ENCODE measurements at regions not wholly inside any gene's neighbourhood (a gene's known extent, or its start where the extent isn't known, plus 50 kb on each side); places are given as distances from the start of the nearest gene placed in this dataset.

- Histone ChIP-seq H3K27ac (replicated peaks in 1 of 4) (no peak overlapping the region), H3K27me3 (peaks cover 0 to 33% (median 0%) of the 10 kb centered on the region in 4 donors), H3K36me3 (no peaks in the 10 kb centered on the region), H3K4me3 (no peak overlapping the region), H3K4me1 (no peaks in the 10 kb centered on the region), H3K9me3 (no peaks in the 10 kb centered on the region)
- DNase-seq (ENCODE audit: extremely low spot score) = no peak
- WGBS = 85% methylated on average over 4 of the region's 4 CpGs
- intact Hi-C loops (cut with DNase I) = no loop called here
- no peak for TF ChIP-seq EP300 (IDR thresholded peaks at IDR 0.05)
- TF ChIP-seq CTCF (IDR thresholded peaks at IDR 0.05) = no peak
- TF ChIP-seq POLR2A (IDR thresholded peaks at IDR 0.05; ENCODE audit: low read depth) = no peak
- TF ChIP-seq POLR2AphosphoS5 (IDR thresholded peaks at IDR 0.05) = no peak
Observed at GRCh38 chr6:37572334-37572733, 72.6 kb upstream of the CCDC167 start.

DNA sequence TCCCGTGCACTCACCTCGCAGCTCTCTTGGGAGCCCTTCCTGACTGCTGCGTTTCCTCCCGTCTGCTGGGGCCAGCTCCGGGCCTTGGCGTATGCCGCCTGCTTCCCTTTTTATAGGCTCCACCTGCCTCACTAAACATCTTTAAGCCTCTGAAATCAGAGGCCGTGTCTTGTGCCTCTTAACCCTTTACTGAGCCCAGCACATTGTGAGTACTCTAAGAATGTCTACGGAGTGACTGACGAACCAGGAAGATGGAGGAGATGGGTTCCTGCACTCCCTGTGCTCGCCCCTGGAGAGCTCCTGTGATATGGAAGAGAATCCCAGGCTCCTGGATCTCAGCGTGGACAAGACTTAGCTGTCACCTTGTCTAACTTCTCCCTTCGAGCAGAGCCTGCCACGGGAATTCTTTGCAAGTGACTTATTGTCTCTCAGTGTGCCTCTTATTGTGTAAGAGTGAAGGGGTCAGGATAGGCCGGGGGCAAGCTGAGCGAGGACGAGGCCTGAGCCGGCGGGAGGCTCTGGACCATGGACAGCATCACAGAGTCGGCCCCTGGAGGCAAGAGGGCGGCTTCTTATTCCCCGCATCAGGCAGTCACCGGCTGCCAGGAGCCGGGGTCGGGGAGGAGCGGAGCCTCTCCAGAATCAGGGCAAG, 70.9 kb upstream of the CCDC167 start:
- TF ChIP-seq CTCF (IDR thresholded peaks at IDR 0.05) = no peak
- no peak for TF ChIP-seq POLR2A (IDR thresholded peaks at IDR 0.05; ENCODE audit: low read depth)
- TF ChIP-seq POLR2AphosphoS5 (IDR thresholded peaks at IDR 0.05) = no peak
- TF ChIP-seq EP300 (IDR thresholded peaks at IDR 0.05) = no peak
- no peaks in the 10 kb centered on the region for H3K36me3 ChIP-seq
- no peak overlapping the region for H3K27ac ChIP-seq (replicated peaks in 1 of 4)
- intact Hi-C loops (cut with DNase I) = no loop called here
- peaks cover 5 to 9% (median 8%) of the 10 kb centered on the region in 4 donors for H3K4me1 ChIP-seq
- WGBS = 51% methylated on average over 20 of the region's 26 CpGs
- DNase-seq (ENCODE audit: extremely low spot score) = no peak
- H3K4me3 ChIP-seq = no peak overlapping the region
- no peaks in the 10 kb centered on the region for H3K9me3 ChIP-seq
- peaks cover 0 to 43% (median 2%) of the 10 kb centered on the region in 4 donors for H3K27me3 ChIP-seq

DNA sequence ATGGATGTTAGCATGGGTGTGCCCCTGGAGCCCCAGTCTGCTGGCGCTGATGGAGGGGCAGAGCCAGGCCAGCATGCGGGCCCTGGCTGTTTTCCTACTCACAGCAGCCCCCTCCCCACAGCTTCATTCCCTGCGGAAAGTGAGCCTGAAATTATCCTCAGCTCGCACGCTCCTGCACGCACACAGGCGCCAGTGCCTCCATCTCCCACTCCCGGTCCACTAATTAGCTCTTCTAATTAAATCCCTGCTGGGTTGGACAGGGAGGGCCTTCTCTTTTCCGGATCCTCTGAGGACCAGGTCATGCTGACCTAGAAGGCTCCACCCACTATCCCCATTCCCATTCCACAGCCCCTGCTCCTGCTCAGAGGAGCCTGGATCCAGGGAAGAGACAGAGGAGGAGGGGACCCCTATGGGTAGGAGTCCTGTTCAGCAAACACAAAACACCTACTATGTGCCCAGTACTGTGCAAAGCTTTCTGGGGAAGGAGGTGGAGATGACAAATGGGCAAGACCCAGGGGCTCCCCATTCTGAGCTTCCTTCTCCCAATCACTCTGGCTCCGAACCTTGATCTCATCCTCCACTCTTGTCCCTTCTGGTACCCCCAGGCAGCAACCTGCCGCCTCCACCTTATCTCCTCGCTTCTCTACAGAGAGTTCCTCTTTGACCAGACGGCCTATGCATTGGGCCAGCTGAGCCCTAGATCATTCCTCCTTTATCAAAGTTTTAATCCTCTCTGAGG, 70.2 kb upstream of the CCDC167 start:
- Histone ChIP-seq H3K36me3 (no peaks in the 10 kb centered on the region), H3K9me3 (no peaks in the 10 kb centered on the region), H3K4me3 (no peak overlapping the region), H3K4me1 (peaks cover 12 to 16% (median 13%) of the 10 kb centered on the region in 4 donors), H3K27ac (replicated peaks in 1 of 4) (no peak overlapping the region), H3K27me3 (peaks cover 0 to 50% (median 3%) of the 10 kb centered on the region in 4 donors)
- TF ChIP-seq POLR2AphosphoS5 (IDR thresholded peaks at IDR 0.05) = no peak
- TF ChIP-seq EP300 (IDR thresholded peaks at IDR 0.05) = no peak
- no peak for TF ChIP-seq POLR2A (IDR thresholded peaks at IDR 0.05; ENCODE audit: low read depth)
- no peak for TF ChIP-seq CTCF (IDR thresholded peaks at IDR 0.05)
- intact Hi-C loops (cut with DNase I) = loop anchor here (5.0 kb wide), 2 partner anchors 78 to 188 kb away; no protein-coding TSS in a partner anchor
- DNase-seq (ENCODE audit: extremely low spot score) = no peak
- 77% methylated on average over 12 of the region's 13 CpGs for whole genome bisulfite sequencing

DNA sequence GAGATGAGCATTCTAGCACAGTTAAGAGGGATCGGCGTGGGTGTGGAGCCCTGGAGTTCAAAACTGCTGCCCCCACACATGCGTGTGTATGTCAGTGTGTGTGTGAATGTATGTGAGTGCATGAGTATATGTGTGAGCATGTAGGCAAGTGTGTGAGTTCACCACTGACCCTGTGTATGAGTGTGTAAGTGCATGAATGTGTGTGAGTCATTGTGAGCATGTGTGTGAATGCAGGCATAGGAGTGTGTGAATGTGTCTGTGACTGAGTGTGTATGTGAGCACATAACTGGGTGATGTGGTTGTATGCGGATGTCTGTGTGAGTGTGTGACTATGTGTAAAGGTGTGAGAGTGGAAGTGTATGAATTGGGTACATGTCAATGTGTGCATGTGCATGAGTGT, 69.6 kb upstream of the CCDC167 start:
- 95% methylated on average over 4 of the region's 4 CpGs for WGBS
- TF ChIP-seq POLR2A (IDR thresholded peaks at IDR 0.05; ENCODE audit: low read depth) (no peak), CTCF (IDR thresholded peaks at IDR 0.05) (no peak), POLR2AphosphoS5 (IDR thresholded peaks at IDR 0.05) (no peak), EP300 (IDR thresholded peaks at IDR 0.05) (no peak)
- Histone ChIP-seq H3K27me3 (peaks cover 0 to 56% (median 3%) of the 10 kb centered on the region in 4 donors), H3K9me3 (no peaks in the 10 kb centered on the region), H3K27ac (replicated peaks in 1 of 4) (no peak overlapping the region), H3K36me3 (no peaks in the 10 kb centered on the region), H3K4me1 (peaks cover 12 to 16% (median 14%) of the 10 kb centered on the region in 4 donors), H3K4me3 (no peak overlapping the region)
- intact Hi-C loops (cut with DNase I) = loop anchor here (5.0 kb wide), 2 partner anchors 77 to 187 kb away; no protein-coding TSS in a partner anchor
- DNase-seq (ENCODE audit: extremely low spot score) = no peak
